Spinal cord (tissue), 9 donors: ENCODE measurements at regions not wholly inside any gene's neighbourhood (a gene's known extent, or its start where the extent isn't known, plus 50 kb on each side); places are given as distances from the start of the nearest gene placed in this dataset.

ENCODE experiments used
- DNase-seq, 6 donors: peaks; one replicate each; pipeline versions ENCODE4 v3.0.0 to v3.0.0-alpha.2; 2013 to 2015; ENCODE audit warnings: low spot score in 6 of 6, low read depth in 4 of 6
- H3K27ac ChIP-seq: one replicate; pipeline ENCODE4 v1.5.1; 2013; ENCODE audit warnings: low read depth, low read length, control low read depth
- H3K27me3 ChIP-seq: one replicate; pipeline ENCODE4 v1.6.1; 2013; ENCODE audit warnings: low read length; ENCODE audit not compliant: control insufficient read depth, insufficient read depth
- H3K36me3 ChIP-seq: one replicate; pipeline ENCODE4 v1.6.1; 2013; ENCODE audit warnings: low read length; ENCODE audit not compliant: control insufficient read depth, insufficient read depth
- H3K4me1 ChIP-seq: one replicate; pipeline ENCODE4 v1.6.1; 2013; ENCODE audit warnings: low read length; ENCODE audit not compliant: control insufficient read depth, insufficient read depth
- H3K4me3 ChIP-seq: one replicate; pipeline ENCODE4 v1.5.1; 2013; ENCODE audit warnings: low read depth, low read length, control low read depth
- H3K9me3 ChIP-seq: one replicate; pipeline ENCODE4 v1.6.1; 2013; ENCODE audit warnings: low read length; ENCODE audit not compliant: control insufficient read depth, insufficient read depth
- WGBS: methylation state at CpG from one replicate; pipeline ENCODE4 v1.1.5; 2013; ENCODE audit warnings: missing lambda C conversion rate; ENCODE audit not compliant: insufficient coverage; 5-methylcytosine and 5-hydroxymethylcytosine counted together
- donor health status: healthy.

DNA sequence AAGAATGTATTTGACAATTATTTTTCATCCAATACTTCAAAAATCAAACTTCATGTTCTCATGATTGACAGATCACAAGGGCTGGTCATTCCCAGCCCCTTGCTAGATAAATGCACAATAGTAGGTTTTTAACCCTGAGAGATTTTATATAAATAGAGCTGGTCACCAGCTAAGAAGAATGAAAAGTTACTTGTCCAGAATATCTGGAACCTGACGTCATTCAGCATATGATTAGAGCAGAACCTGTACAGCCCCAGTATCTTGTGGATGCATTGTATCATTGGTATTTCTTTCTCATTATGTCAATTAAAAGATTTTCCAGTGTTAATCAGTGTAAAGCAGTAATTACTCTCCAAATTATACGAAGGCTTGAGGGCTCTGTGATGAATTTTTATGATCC lies 202.8 kb upstream of the RND3 start:
- no peak overlapping the region for H3K27ac ChIP-seq
- no peaks in the 10 kb centered on the region for H3K36me3 ChIP-seq
- no peak for DNase-seq
- no peaks in the 10 kb centered on the region for H3K9me3 ChIP-seq
- no peaks in the 10 kb centered on the region for H3K27me3 ChIP-seq
- H3K4me1 ChIP-seq = no peaks in the 10 kb centered on the region
- no CpG with 5 or more reads among the region's 2 CpGs for WGBS
- no peak overlapping the region for H3K4me3 ChIP-seq

DNA sequence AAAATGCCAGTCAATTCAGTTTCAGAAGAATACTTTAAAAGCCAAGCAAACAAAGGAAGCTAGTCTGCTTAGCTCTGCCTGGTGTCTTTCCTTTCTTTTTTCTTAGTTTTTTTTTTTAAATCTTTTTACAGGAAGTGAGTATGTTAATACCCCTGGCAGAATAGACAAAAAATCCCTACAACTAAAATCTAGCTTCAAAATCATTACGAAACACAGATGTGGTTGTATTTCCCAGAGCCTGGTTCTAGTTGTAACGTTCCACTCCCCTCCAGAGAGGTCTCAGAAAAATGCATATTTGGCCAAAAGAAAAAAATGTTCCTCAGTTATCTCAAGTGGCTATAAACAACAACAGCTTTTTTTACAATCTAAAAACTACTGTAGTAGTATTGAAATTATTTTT lies 202.1 kb upstream of the RND3 start:
- Histone ChIP-seq H3K27me3 (no peaks in the 10 kb centered on the region), H3K4me3 (no peak overlapping the region), H3K36me3 (no peaks in the 10 kb centered on the region), H3K27ac (no peak overlapping the region), H3K9me3 (no peaks in the 10 kb centered on the region), H3K4me1 (no peaks in the 10 kb centered on the region)
- no CpG with 5 or more reads among the region's 2 CpGs for WGBS
- DNase-seq = no peak

DNA sequence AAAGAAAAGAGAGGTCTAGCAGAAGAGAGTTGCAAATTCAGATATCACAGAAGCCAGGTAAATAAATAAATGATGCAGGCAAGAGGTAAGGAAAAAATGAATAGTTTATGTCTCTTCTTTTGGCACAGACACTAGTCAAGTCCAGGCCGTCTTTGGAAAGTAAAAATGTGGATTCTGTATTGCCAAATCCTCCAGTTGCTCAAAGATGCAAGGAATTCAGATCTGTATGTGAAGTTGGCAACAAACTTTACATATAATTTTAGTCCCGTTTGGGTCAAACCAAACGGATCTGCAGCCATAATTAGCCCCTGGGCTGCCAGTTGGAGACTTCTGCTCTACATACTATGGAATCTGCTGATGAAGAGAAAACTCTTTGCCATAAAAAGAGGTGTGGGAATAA lies 200.5 kb upstream of the RND3 start:
- Histone ChIP-seq H3K9me3 (no peaks in the 10 kb centered on the region), H3K36me3 (no peaks in the 10 kb centered on the region), H3K27me3 (no peaks in the 10 kb centered on the region), H3K4me1 (no peaks in the 10 kb centered on the region), H3K27ac (no peak overlapping the region), H3K4me3 (no peak overlapping the region)
- no CpG with 5 or more reads among the region's 3 CpGs for WGBS
- DNase-seq = peak in 1 of 6 donors; percentile 29

DNA sequence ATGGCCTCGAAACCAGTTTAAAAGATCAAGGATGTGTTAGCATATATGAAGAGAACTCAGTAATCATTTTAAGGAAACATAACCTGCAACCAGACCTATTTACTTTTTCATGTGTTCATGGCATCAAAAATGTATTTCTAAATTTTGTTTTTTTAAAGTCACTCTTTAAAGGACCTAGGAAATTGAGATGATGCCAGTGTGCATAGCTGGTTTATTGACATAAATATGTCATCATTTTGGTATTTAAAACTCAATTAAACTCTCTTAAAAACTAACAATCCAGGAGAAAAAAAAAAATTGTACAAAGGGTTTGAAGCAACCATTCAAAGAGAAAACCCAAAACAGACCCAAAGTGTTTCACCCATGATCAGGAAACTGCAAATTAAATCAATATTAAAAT lies 198.9 kb upstream of the RND3 start:
- Histone ChIP-seq H3K4me3 (no peak overlapping the region), H3K27me3 (no peaks in the 10 kb centered on the region), H3K27ac (no peak overlapping the region), H3K4me1 (no peaks in the 10 kb centered on the region), H3K9me3 (no peaks in the 10 kb centered on the region), H3K36me3 (no peaks in the 10 kb centered on the region)
- WGBS = no CpG with 5 or more reads among the region's 1 CpG
- DNase-seq = no peak

DNA sequence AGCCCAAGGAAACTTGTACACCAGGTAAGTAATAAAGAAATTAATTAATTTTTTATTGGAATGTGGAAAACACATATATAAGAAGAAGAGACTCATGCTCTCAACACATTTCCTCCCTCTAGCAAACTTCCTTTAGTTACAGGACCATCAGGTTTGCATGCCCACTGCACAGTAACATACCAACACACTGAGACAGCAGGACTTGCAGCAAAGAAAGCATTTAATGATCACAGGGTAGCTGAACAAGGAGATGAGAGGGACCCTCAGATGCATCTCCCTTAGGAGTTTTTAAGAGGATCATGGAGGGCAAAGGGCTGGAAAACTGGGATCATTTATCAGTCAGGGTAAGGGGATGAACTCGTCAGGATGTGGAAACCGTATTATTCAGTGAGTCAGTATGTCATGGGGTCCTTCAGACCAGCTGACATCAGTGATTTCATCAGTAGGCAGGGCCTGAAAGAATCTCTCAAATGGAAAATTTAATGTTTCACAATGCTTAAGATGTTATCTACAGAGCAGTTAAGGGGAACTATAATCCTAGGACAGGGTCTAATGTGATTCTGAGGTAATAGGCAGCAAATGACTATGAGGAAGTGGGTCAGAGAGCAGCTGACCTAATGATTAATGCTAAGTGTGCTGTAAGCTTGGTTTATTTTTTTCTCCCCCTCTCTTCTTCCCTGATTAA lies 193.8 kb upstream of the RND3 start:
- whole genome bisulfite sequencing = 85% methylated on average over 2 of the region's 2 CpGs
- H3K9me3 ChIP-seq = no peaks in the 10 kb centered on the region
- no peak for DNase-seq
- H3K4me3 ChIP-seq = no peak overlapping the region
- H3K36me3 ChIP-seq = no peaks in the 10 kb centered on the region
- H3K27me3 ChIP-seq = no peaks in the 10 kb centered on the region
- H3K27ac ChIP-seq = no peak overlapping the region
- H3K4me1 ChIP-seq = no peaks in the 10 kb centered on the region

DNA sequence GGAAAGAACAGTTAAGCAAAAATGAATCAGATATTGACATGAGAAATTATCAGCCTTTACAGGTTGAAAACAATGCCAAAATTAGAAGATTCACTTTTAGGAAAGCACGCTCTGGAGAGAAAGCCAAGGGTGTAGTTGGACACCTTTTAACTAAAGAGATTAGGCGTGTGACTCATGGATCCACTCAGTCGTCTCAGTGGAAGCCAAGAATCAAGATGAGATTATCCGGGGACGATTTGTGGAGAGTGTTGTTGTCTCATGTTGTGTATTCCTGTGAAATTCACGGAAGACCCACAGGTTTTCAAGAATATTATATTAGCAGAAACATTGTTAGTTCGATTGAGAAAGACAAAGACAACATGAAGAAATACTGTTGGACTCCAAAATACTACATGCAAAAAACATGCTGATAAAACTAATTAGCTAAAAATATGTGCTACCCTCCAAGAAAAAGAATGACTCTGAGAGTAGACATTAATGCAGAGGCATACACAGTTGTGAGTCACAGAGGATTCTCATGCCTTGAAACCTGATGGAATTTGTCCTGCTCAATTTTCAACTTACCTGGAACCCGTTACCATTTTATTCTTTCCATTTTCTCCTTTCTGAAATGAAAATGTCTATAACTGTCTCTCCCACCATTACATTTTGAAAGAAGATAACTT lies 192.1 kb upstream of the RND3 start:
- H3K36me3 ChIP-seq = no peaks in the 10 kb centered on the region
- no peaks in the 10 kb centered on the region for H3K27me3 ChIP-seq
- H3K9me3 ChIP-seq = no peaks in the 10 kb centered on the region
- no peaks in the 10 kb centered on the region for H3K4me1 ChIP-seq
- no peak overlapping the region for H3K27ac ChIP-seq
- DNase-seq = no peak
- WGBS = 93% methylated on average over 4 of the region's 8 CpGs
- no peak overlapping the region for H3K4me3 ChIP-seq

DNA sequence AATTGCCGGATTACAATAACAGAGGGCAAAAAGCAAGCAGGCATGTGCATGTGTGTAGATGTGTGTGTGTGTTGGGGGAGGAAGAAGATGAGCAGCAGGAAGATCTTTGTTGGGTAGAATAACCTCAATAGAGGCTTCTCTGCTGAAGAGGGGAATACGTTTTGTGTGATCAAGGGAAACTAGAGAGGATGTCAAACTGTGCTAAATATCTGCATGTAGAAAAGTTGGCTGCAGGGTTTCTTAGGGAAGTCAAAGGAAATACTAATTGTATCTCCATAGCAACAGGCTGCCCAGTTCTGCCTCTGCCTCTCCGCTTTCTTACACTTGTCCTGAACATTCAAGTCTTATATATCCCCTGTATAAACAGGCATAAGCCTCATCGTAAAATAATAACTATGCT lies 190.1 kb upstream of the RND3 start:
- Histone ChIP-seq H3K27me3 (no peaks in the 10 kb centered on the region), H3K27ac (no peak overlapping the region), H3K4me3 (no peak overlapping the region), H3K4me1 (no peaks in the 10 kb centered on the region), H3K36me3 (no peaks in the 10 kb centered on the region), H3K9me3 (no peaks in the 10 kb centered on the region)
- DNase-seq = peak in 4 of 6 donors; percentile 4 to 73 (median 30)
- 50% methylated on average over 1 of the region's 4 CpGs for WGBS

DNA sequence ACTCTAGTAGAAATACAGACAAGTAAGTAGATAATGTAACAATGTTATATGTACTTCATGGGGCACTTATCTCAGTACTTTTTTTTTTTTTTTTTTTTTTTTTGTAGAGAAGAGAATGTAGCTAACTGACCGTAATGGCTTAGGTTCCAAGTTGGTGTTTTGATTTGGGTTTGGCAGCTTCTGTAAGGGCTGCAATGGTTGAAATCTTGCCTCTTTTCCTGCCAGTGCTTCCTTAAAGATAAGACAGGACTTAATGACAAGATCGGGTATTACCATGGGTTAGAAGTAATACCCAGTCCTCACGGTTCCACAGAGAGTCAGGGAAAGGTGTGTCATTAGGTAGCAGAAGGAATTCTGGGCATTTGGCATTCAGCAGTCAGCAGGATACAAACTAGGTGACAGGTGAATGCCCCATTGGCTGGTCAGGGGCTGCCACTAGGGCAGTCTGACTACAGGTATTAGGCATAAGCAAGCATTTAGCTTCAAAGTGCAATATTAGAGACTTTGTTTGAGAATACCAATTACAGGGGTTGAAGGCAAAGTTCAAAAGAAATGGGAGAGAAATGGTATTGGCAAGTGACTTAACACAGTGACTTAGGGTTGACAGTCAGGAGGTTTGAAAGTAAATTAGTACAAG lies 189.4 kb upstream of the RND3 start:
- Histone ChIP-seq H3K4me1 (no peaks in the 10 kb centered on the region), H3K27me3 (no peaks in the 10 kb centered on the region), H3K36me3 (no peaks in the 10 kb centered on the region), H3K9me3 (no peaks in the 10 kb centered on the region), H3K4me3 (no peak overlapping the region), H3K27ac (no peak overlapping the region)
- DNase-seq = no peak
- 89% methylated on average over 3 of the region's 3 CpGs for WGBS

DNA sequence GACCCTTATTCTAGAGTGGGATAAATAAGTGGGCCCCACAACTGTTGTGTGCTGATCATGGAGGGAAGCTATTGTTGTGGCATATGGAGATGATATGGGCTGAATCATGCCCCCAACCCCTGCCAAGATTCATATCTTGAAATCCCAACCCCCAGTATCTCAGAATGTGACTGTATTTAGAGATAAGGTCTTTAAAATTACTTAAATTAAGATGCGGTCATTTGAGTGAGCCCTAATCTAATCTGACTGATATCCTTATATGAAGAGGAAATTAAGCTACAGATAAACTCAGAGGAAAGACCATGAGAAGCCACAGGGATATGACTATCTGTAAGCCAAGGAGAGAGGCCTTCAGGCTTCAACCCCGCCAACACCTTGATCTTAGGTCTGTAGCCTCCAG lies 188.3 kb upstream of the RND3 start:
- no CpG with 5 or more reads among the region's 2 CpGs for WGBS
- no peak overlapping the region for H3K27ac ChIP-seq
- H3K4me1 ChIP-seq = no peaks in the 10 kb centered on the region
- H3K9me3 ChIP-seq = no peaks in the 10 kb centered on the region
- no peaks in the 10 kb centered on the region for H3K27me3 ChIP-seq
- no peaks in the 10 kb centered on the region for H3K36me3 ChIP-seq
- H3K4me3 ChIP-seq = no peak overlapping the region
- DNase-seq = no peak

DNA sequence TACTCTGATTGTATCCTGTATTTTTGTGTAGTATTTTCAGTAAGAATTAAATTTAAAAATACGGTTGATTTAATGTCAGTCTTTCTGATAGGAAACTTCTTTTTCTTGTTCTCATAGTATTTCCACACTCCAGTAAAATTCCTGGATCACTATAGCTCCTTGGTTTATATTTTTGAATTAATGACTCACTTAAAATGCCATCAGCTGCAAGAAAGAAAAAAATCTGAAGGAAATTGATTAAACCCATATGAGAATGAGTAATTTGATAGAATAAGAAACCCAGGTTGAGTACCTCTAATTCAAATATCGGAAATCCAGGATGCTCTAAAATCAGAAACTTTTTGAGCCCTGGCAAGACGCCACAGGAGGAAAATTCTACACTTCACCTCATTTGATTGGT lies 186.8 kb upstream of the RND3 start:
- H3K27me3 ChIP-seq = no peaks in the 10 kb centered on the region
- no CpG with 5 or more reads among the region's 3 CpGs for WGBS
- H3K36me3 ChIP-seq = no peaks in the 10 kb centered on the region
- H3K4me3 ChIP-seq = no peak overlapping the region
- no peak overlapping the region for H3K27ac ChIP-seq
- H3K9me3 ChIP-seq = no peaks in the 10 kb centered on the region
- H3K4me1 ChIP-seq = no peaks in the 10 kb centered on the region
- no peak for DNase-seq
